GM12892 (cell line): ENCODE measurements at regions not wholly inside any gene's neighbourhood (a gene's known extent, or its start where the extent isn't known, plus 50 kb on each side); places are given as distances from the start of the nearest gene placed in this dataset.

Experiments used
- POLR2A ChIP-seq: IDR thresholded peaks from 2 replicates; pipeline ENCODE4 v1.6.1; 2011; ENCODE audit warnings: low read depth, low read length, control low read depth
- POLR2AphosphoS5 ChIP-seq: IDR thresholded peaks from 2 replicates; pipeline ENCODE4 v1.6.1; 2011; ENCODE audit warnings: low read depth, low read length, control low read depth
- TAF1 ChIP-seq: IDR thresholded peaks from 2 replicates; pipeline ENCODE4 v1.6.1; 2011; ENCODE audit warnings: low read depth, mild to moderate bottlenecking, control low read depth, low read length, borderline replicate concordance

GRCh38 chr1:23610677-23611076, 51.4 kb upstream of the ID3 start:
- TF ChIP-seq POLR2A, result no peak
- TF ChIP-seq TAF1, result no peak
- no peak for TF ChIP-seq POLR2AphosphoS5
